Neural cell (in vitro differentiated cells): ENCODE measurements at regions not wholly inside any gene's neighbourhood (a gene's known extent, or its start where the extent isn't known, plus 50 kb on each side); places are given as distances from the start of the nearest gene placed in this dataset.

ENCODE experiments used
- EP300 ChIP-seq: fragments of 450-650 bp; conservative IDR thresholded peaks from 2 replicates; pipeline ENCODE4 v1.6.1; 2014; ENCODE audit warnings: antibody characterized with exemption, mild to moderate bottlenecking, moderate library complexity; ENCODE audit not compliant: poor library complexity, severe bottlenecking
- EZH2 ChIP-seq: fragments of 200-600, 300-800 bp; shearing (Covaris generic), sonication (generic); IDR thresholded peaks from 2 replicates; pipeline ENCODE4 v1.6.1; 2014; ENCODE audit warnings: antibody characterized with exemption, low read length, borderline replicate concordance, mild to moderate bottlenecking; ENCODE audit not compliant: insufficient read depth, poor library complexity, severe bottlenecking
- POLR2AphosphoS5 ChIP-seq: IDR thresholded peaks from 2 replicates; pipeline ENCODE4 v1.6.1; 2012
- RAD21 ChIP-seq: fragments of 450-650 bp; conservative IDR thresholded peaks from 2 replicates; pipeline ENCODE4 v1.6.1; 2014; ENCODE audit warnings: antibody characterized with exemption, mild to moderate bottlenecking, moderate library complexity
- SMC3 ChIP-seq: fragments of 450-650 bp; conservative IDR thresholded peaks from 2 replicates; pipeline ENCODE4 v1.6.1; 2014; ENCODE audit warnings: antibody characterized with exemption, mild to moderate bottlenecking, moderate library complexity; ENCODE audit not compliant: poor library complexity
- TAF1 ChIP-seq: IDR thresholded peaks from 2 replicates; pipeline ENCODE4 v1.6.1; 2012; ENCODE audit warnings: low read depth
- TF ChIP-seq, protein P1 (sequence below): fragments of 450-650 bp; IDR thresholded peaks from 2 replicates; pipeline ENCODE4 v1.5.1; 2014; ENCODE audit warnings: antibody characterized with exemption, mild to moderate bottlenecking, moderate library complexity; ENCODE audit not compliant: poor library complexity, severe bottlenecking
- TF ChIP-seq, protein P2 (sequence below): IDR thresholded peaks from 2 replicates; pipeline ENCODE4 v1.6.1; 2012; ENCODE audit warnings: borderline replicate concordance

DNA sequence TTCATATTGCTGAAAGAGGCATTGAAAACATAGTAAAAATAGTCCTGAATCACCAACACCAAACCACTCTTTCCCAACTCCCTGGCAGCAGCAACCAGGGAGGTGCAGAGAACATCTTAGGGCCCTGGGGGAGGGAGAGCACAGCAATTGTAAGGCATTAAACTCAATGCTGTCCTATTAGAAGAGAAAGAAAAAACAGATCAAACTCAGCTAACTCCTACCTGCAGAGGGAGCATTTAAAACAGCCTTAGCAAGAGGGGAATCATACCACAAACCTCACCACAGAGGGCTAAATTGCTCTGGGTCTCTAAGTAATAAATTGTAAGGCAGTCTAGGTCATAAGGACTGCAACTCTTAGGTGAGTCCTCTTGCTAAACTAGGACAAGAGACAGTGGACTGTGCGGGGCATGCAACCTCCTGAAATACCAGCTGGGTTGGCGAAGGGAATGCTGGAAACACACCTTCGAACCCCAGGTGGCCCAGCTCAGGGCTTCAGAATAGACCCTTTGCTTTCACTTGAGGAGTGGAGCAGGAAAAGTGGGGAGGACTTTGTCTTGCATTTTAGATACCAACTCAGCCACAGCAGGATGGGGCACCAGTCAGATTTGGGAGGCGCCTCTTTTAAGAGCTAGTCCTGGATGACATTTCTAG lies 697.1 kb upstream of the FAT3 start:
- TF ChIP-seq RAD21 (no peak), EZH2 (no peak), EP300 (no peak), POLR2AphosphoS5 (no peak), TAF1 (no peak), SMC3 (no peak)
- TF ChIP-seq, protein P1, sequence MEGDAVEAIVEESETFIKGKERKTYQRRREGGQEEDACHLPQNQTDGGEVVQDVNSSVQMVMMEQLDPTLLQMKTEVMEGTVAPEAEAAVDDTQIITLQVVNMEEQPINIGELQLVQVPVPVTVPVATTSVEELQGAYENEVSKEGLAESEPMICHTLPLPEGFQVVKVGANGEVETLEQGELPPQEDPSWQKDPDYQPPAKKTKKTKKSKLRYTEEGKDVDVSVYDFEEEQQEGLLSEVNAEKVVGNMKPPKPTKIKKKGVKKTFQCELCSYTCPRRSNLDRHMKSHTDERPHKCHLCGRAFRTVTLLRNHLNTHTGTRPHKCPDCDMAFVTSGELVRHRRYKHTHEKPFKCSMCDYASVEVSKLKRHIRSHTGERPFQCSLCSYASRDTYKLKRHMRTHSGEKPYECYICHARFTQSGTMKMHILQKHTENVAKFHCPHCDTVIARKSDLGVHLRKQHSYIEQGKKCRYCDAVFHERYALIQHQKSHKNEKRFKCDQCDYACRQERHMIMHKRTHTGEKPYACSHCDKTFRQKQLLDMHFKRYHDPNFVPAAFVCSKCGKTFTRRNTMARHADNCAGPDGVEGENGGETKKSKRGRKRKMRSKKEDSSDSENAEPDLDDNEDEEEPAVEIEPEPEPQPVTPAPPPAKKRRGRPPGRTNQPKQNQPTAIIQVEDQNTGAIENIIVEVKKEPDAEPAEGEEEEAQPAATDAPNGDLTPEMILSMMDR = no peak
- TF ChIP-seq, protein P2, sequence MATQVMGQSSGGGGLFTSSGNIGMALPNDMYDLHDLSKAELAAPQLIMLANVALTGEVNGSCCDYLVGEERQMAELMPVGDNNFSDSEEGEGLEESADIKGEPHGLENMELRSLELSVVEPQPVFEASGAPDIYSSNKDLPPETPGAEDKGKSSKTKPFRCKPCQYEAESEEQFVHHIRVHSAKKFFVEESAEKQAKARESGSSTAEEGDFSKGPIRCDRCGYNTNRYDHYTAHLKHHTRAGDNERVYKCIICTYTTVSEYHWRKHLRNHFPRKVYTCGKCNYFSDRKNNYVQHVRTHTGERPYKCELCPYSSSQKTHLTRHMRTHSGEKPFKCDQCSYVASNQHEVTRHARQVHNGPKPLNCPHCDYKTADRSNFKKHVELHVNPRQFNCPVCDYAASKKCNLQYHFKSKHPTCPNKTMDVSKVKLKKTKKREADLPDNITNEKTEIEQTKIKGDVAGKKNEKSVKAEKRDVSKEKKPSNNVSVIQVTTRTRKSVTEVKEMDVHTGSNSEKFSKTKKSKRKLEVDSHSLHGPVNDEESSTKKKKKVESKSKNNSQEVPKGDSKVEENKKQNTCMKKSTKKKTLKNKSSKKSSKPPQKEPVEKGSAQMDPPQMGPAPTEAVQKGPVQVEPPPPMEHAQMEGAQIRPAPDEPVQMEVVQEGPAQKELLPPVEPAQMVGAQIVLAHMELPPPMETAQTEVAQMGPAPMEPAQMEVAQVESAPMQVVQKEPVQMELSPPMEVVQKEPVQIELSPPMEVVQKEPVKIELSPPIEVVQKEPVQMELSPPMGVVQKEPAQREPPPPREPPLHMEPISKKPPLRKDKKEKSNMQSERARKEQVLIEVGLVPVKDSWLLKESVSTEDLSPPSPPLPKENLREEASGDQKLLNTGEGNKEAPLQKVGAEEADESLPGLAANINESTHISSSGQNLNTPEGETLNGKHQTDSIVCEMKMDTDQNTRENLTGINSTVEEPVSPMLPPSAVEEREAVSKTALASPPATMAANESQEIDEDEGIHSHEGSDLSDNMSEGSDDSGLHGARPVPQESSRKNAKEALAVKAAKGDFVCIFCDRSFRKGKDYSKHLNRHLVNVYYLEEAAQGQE = no peak
